ENCODE measurements at regions not wholly inside any gene's neighbourhood (a gene's known extent, or its start where the extent isn't known, plus 50 kb on each side); places are given as distances from the start of the nearest gene placed in this dataset.

DNA sequence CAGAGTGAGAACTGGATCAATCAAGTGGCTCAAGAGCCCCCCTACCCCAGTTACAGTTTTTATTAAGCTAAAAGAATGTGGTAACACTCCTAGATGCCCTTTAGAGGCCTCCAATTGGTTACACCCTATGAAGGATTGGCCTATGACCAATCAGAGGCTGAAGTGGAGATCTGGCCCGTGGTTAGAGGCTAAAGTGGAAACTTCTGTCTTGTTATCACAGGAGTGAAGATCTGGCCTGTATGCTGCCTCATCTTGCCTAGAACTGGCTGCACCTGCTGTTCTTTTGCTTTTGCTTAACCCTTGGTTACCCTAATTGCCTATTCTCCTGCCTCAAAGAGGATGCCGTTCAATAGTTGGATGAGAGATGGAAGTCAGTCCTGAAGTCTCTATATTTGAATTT lies 100.1 kb upstream of the MAP2 start:
- no peak for DNase-seq
- Histone ChIP-seq H3K4me3 (no peak overlapping the region), H3K36me3 (no peaks in the 10 kb centered on the region), H3K4me1 (no peaks in the 10 kb centered on the region), H3K9me3 (no peaks in the 10 kb centered on the region), H3K27me3 (no peaks in the 10 kb centered on the region), H3K27ac (no peak overlapping the region)
- intact Hi-C loops (cut with DNase I): no loop called here
- no peak for ATAC-seq
- TF ChIP-seq CTCF (IDR thresholded peaks at IDR 0.05): no peak

DNA sequence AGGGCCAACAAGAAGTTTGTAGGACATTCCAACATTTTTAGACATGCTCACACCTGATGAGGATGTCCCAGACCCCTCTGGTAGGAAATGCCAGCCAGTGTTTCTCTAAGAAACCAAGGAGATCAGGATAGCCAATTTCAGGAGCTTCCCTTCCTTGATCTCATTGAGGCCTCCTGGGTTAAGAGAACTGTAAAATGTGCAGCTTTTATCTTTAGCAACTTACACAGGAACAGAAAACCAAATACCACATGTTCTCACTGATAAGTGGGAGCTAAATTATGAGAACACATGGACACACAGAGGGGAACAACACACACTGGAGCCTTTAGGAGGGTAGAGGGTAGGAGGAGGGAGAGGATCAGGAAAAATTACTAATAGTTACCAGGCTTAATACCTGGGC lies 99.6 kb upstream of the MAP2 start:
- intact Hi-C loops (cut with DNase I): no loop called here
- Histone ChIP-seq H3K4me1 (no peaks in the 10 kb centered on the region), H3K36me3 (no peaks in the 10 kb centered on the region), H3K9me3 (no peaks in the 10 kb centered on the region), H3K27me3 (no peaks in the 10 kb centered on the region), H3K4me3 (no peak overlapping the region), H3K27ac (no peak overlapping the region)
- TF ChIP-seq CTCF (IDR thresholded peaks at IDR 0.05): no peak
- DNase-seq (no peak), ATAC-seq (no peak)

GRCh38 chr2:209331291-209331844 lies 92.5 kb upstream of the MAP2 start:
- Histone ChIP-seq H3K36me3 (no peaks in the 10 kb centered on the region), H3K27me3 (no peaks in the 10 kb centered on the region), H3K9me3 (no peaks in the 10 kb centered on the region), H3K4me1 (no peaks in the 10 kb centered on the region), H3K27ac (no peak overlapping the region), H3K4me3 (no peak overlapping the region)
- ATAC-seq (no peak), DNase-seq (peak in 2 of 4 donors; percentile 4 to 29)
- TF ChIP-seq CTCF (IDR thresholded peaks at IDR 0.05): no peak
- intact Hi-C loops (cut with DNase I): no loop called here

DNA sequence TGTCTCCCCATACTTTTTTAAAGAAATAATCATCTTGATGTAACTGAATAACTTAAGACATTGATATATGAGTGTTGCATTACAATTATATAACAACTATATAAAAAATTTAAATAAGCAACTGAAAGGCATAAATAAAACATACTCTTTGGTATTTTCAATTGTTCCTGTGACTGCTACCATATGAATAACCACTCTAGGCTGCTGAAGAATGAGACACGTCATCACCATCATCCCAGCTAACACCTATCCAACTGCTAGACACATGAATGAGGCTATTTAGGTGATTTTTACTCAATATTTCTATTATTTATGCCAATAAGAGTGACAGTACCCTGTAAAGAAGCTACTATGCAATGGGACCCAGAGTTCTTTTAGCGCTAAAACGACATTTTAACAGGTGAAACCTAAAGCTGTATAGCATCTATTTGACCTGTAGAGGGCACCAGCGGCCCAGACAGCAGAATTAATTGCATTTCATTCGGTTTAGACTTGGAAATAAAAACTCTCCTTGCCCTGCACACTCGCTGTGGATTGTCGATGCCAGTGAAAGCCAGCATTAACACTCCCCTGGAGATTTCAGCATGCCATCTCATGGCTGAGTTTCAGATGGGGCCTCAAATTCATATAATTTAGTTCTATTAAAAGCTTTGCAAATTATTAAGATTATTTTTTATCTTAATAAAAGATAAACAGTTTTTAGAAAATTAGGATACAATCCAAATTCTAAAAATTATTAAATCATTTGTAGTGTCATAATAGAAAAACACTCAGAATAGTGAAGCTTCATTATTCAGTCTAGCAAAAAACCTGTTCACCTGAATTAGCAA lies 89.4 kb upstream of the MAP2 start:
- no peak overlapping the region for H3K27ac ChIP-seq
- DNase-seq: peak in 2 of 4 donors; percentile 26 to 61
- no peak overlapping the region for H3K4me3 ChIP-seq
- TF ChIP-seq CTCF (IDR thresholded peaks at IDR 0.05): peak; percentile 77 to 79
- H3K4me1 ChIP-seq: no peaks in the 10 kb centered on the region
- ATAC-seq: peak; percentile 96
- no peaks in the 10 kb centered on the region for H3K36me3 ChIP-seq
- H3K27me3 ChIP-seq: no peaks in the 10 kb centered on the region
- intact Hi-C loops (cut with DNase I): no loop called here
- H3K9me3 ChIP-seq: no peaks in the 10 kb centered on the region

DNA sequence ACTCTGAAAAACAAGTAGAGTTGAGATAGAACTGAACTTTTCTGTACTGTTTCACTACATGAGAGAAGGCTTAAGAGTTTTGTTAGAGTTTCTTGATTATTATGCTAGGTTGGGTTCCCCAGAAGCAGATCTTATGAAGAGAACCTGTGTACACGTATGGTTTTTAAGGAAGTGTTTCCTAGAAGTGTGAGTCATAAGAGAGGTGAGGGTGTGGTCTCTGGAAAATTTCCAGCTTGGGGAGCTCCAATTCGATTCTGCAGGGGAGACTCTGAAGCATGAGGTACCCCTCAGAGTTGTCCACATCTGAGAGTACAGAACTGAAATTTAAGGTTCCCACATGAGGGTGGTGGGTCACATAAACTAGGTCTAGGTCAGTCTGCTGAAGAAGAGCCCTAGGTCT lies 83.3 kb upstream of the MAP2 start:
- Histone ChIP-seq H3K9me3 (no peaks in the 10 kb centered on the region), H3K36me3 (no peaks in the 10 kb centered on the region), H3K27ac (no peak overlapping the region), H3K27me3 (no peaks in the 10 kb centered on the region), H3K4me3 (no peak overlapping the region), H3K4me1 (no peaks in the 10 kb centered on the region)
- ATAC-seq (no peak), DNase-seq (no peak)
- no peak for TF ChIP-seq CTCF (IDR thresholded peaks at IDR 0.05)
- intact Hi-C loops (cut with DNase I): no loop called here
